ENCODE measurements at regions not wholly inside any gene's neighbourhood (a gene's known extent, or its start where the extent isn't known, plus 50 kb on each side); places are given as distances from the start of the nearest gene placed in this dataset.

- TF ChIP-seq CTCF (IDR thresholded peaks at IDR 0.05; ENCODE audit: low read depth, low read length) (no peak), MYC (IDR thresholded peaks at IDR 0.05; ENCODE audit: low read depth, low read length) (no peak), MAX (IDR thresholded peaks at IDR 0.05; ENCODE audit: low read depth, low read length) (no peak), POLR2A (IDR thresholded peaks at IDR 0.05; ENCODE audit: extremely low read depth, insufficient read length) (no peak)
Observed at GRCh38 chr5:57032151-57032551, 80.2 kb upstream of the MIER3 start.
